ENCODE measurements at regions not wholly inside any gene's neighbourhood (a gene's known extent, or its start where the extent isn't known, plus 50 kb on each side); places are given as distances from the start of the nearest gene placed in this dataset.

DNA sequence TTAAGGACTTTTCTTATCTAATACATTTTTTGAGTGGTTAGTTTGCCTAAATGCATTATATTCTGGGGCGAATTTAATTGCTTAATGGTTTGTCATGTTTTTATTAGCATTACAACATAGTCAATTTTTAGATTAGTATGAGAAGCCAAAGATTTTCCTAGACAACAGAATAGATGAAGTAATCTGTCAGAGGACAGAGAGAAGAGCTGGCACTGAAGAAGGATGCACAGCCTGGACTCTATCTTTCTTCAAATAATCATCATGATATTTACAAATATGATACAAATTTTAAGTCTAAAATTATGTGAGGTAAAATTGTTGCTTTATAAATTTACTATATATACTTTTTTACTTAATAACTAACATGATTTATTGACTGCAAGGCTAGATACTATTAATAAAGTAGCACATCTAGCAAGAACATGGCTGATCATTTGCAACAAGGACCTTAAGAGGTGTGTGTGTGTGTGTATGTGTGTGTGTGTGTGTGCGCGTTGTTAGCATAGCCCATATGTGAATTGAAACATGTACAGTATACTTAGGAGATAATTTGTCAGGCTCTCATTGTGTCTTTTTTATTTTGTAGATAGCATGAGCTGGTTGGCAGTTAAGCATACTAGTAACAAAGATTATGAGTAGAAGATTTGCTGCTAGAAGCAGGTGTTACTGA, 752.2 kb downstream of the DCDC2C start (continued):
- no peak for TF ChIP-seq REST (IDR thresholded peaks at IDR 0.05; ENCODE audit: low read depth)

- no peak overlapping the region for H3K4me2 ChIP-seq (ENCODE audit: low read length)
- ChIA-PET POLR2A (no interaction called here), RAD21 (ENCODE audit: low non-redundant PET in 1 of 2, low total read pairs in 2 of 2, uncharacterized antibody in 2 of 2, unreplicated experiment in 2 of 2) (no interaction called here), CTCF (no interaction called here)
- H3K4me1 ChIP-seq (ENCODE audit: control insufficient read depth in 1 of 2, insufficient read depth in 2 of 2, low read length in 2 of 2), result no peaks in the 10 kb centered on the region
- no peak overlapping the region for H3K4me3 ChIP-seq (replicated peaks in 1 of 2; ENCODE audit: low read depth in 1 of 2, low read length in 2 of 2)
- H3K79me2 ChIP-seq (ENCODE audit: insufficient read depth, low read length), result no peaks in the 10 kb centered on the region
- intact Hi-C loops (cut with micrococcal nuclease), result no loop called here
- no peaks in the 10 kb centered on the region for H4K20me1 ChIP-seq (ENCODE audit: insufficient read depth)
- no peaks in the 10 kb centered on the region for H3K9me2 ChIP-seq (ENCODE audit: insufficient read depth)
- H3K9me3 ChIP-seq (ENCODE audit: control insufficient read depth in 1 of 2, insufficient read depth in 1 of 2, low read depth in 1 of 2, low read length in 2 of 2), result peaks cover 0 to 10% of the 10 kb centered on the region in 2 experiments; a peak in 2 of 4 replicates
- no peaks in the 10 kb centered on the region for H3K27me3 ChIP-seq (ENCODE audit: insufficient read depth, low read length)
- H3K36me3 ChIP-seq (ENCODE audit: control insufficient read depth in 1 of 2, insufficient read depth in 2 of 2, low read length in 2 of 2), result no peaks in the 10 kb centered on the region
- ATAC-seq (no peak), DNase-seq (ENCODE audit: low read depth, low spot score) (no peak)
- H2AFZ ChIP-seq (ENCODE audit: low read depth, low read length, poor library complexity, severe bottlenecking), result no peak overlapping the region
- no peak overlapping the region for H3K27ac ChIP-seq (ENCODE audit: low read depth, low read length)
- no TSS peak for BruUV-seq (replicated peaks)
- TF ChIP-seq SP1 (IDR thresholded peaks at IDR 0.05; ENCODE audit: low read depth) (no peak), ZFX (IDR thresholded peaks at IDR 0.05) (no peak), RAD21 (IDR thresholded peaks at IDR 0.05; ENCODE audit: low read depth) (no peak), CEBPB (IDR thresholded peaks at IDR 0.05; ENCODE audit: low read depth) (no peak)
- TF ChIP-seq, protein P1, sequence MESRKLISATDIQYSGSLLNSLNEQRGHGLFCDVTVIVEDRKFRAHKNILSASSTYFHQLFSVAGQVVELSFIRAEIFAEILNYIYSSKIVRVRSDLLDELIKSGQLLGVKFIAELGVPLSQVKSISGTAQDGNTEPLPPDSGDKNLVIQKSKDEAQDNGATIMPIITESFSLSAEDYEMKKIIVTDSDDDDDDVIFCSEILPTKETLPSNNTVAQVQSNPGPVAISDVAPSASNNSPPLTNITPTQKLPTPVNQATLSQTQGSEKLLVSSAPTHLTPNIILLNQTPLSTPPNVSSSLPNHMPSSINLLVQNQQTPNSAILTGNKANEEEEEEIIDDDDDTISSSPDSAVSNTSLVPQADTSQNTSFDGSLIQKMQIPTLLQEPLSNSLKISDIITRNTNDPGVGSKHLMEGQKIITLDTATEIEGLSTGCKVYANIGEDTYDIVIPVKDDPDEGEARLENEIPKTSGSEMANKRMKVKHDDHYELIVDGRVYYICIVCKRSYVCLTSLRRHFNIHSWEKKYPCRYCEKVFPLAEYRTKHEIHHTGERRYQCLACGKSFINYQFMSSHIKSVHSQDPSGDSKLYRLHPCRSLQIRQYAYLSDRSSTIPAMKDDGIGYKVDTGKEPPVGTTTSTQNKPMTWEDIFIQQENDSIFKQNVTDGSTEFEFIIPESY (IDR thresholded peaks at IDR 0.05; ENCODE audit: extremely low read depth, insufficient replicate concordance, low read length), result no peak
- H3K9ac ChIP-seq (ENCODE audit: low read length), result no peak overlapping the region
Measured at GRCh38 chr2:4464634-4465266, 761.4 kb downstream of the DCDC2C start.
